GM12872 (cell line): ENCODE measurements at regions not wholly inside any gene's neighbourhood (a gene's known extent, or its start where the extent isn't known, plus 50 kb on each side); places are given as distances from the start of the nearest gene placed in this dataset.

Experiments
- CTCF ChIP-seq: IDR thresholded peaks from 3 replicates; pipeline ENCODE4 v1.5.1; 2011; ENCODE audit warnings: low read depth, mild to moderate bottlenecking, low read length, moderate library complexity; ENCODE audit not compliant: insufficient read depth

- TF ChIP-seq CTCF: no peak
Observed at GRCh38 chr7:19970514-19970913, 197.1 kb upstream of the TMEM196 start.

- TF ChIP-seq CTCF: no peak
Observed at GRCh38 chr7:19969859-19970493, 196.6 kb upstream of the TMEM196 start.

GRCh38 chr7:19964246-19964645 lies 190.8 kb upstream of the TMEM196 start:
- no peak for TF ChIP-seq CTCF

GRCh38 chr7:19963695-19964094 lies 190.3 kb upstream of the TMEM196 start:
- TF ChIP-seq CTCF: no peak

GRCh38 chr7:19958309-19958896 lies 185.0 kb upstream of the TMEM196 start:
- TF ChIP-seq CTCF: no peak

GRCh38 chr7:19957664-19958063 lies 184.2 kb upstream of the TMEM196 start:
- TF ChIP-seq CTCF: no peak

- no peak for TF ChIP-seq CTCF
Observed at GRCh38 chr7:19948160-19948559, 174.7 kb upstream of the TMEM196 start.
